ENCODE measurements at regions not wholly inside any gene's neighbourhood (a gene's known extent, or its start where the extent isn't known, plus 50 kb on each side); places are given as distances from the start of the nearest gene placed in this dataset.

DNA sequence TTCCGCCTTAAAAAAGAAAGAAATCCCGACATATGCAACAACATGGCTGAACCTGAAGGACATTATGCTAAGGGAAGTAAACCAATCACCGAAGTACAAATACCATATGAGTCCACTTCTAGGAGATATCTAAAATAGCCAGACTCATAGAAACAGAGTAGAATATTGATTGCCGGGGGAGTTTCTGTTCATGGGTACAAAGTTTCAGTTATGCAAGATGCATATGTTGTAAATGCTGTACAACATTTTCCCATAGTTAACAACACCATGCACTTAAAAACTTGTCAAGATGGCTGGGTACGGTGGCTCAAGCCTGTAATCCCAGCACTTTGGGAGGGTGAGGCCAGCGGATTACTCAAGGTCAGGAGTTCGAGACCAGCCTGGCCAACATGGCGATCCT lies 251.5 kb upstream of the EEF2KMT start:
- TF ChIP-seq EZH2 (IDR thresholded peaks at IDR 0.05; ENCODE audit: low read length, missing control alignments), result no peak
- TF ChIP-seq, protein P1, sequence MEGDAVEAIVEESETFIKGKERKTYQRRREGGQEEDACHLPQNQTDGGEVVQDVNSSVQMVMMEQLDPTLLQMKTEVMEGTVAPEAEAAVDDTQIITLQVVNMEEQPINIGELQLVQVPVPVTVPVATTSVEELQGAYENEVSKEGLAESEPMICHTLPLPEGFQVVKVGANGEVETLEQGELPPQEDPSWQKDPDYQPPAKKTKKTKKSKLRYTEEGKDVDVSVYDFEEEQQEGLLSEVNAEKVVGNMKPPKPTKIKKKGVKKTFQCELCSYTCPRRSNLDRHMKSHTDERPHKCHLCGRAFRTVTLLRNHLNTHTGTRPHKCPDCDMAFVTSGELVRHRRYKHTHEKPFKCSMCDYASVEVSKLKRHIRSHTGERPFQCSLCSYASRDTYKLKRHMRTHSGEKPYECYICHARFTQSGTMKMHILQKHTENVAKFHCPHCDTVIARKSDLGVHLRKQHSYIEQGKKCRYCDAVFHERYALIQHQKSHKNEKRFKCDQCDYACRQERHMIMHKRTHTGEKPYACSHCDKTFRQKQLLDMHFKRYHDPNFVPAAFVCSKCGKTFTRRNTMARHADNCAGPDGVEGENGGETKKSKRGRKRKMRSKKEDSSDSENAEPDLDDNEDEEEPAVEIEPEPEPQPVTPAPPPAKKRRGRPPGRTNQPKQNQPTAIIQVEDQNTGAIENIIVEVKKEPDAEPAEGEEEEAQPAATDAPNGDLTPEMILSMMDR (conservative IDR thresholded peaks at IDR 0.05 in 1 of 2, IDR thresholded peaks at IDR 0.05 in 1 of 2; ENCODE audit: low read depth in 1 of 2, low read length in 2 of 2), result no peak

All from fibroblast of lung (primary cell).